Parathyroid adenoma (tissue), 2 donors: ENCODE measurements at regions not wholly inside any gene's neighbourhood (a gene's known extent, or its start where the extent isn't known, plus 50 kb on each side); places are given as distances from the start of the nearest gene placed in this dataset.

Experiments
- H2AFZ ChIP-seq: fragments of 300-600 bp; sonication (generic); one replicate; pipeline ENCODE4 v1.7.0; 2017; ENCODE audit warnings: antibody characterized with exemption, mild to moderate bottlenecking
- H3K27ac ChIP-seq: fragments of 300-600 bp; sonication (generic); one replicate; pipeline ENCODE4 v1.7.0; 2017
- H3K27me3 ChIP-seq: fragments of 300-600 bp; sonication (generic); one replicate; pipeline ENCODE4 v1.7.0; 2017; ENCODE audit warnings: low read length; ENCODE audit not compliant: control insufficient read depth, insufficient read depth
- H3K36me3 ChIP-seq: fragments of 300-600 bp; sonication (generic); one replicate; pipeline ENCODE4 v1.7.0; 2017; ENCODE audit warnings: low read length; ENCODE audit not compliant: control insufficient read depth, insufficient read depth
- H3K4me1 ChIP-seq: fragments of 300-600 bp; sonication (generic); one replicate; pipeline ENCODE4 v1.7.0; 2017; ENCODE audit warnings: control low read depth
- H3K4me2 ChIP-seq: fragments of 300-600 bp; sonication (generic); one replicate; pipeline ENCODE4 v1.7.0; 2017; ENCODE audit warnings: low read length
- H3K4me3 ChIP-seq: fragments of 300-600 bp; sonication (generic); one replicate; pipeline ENCODE4 v1.7.0; 2017; ENCODE audit warnings: low read depth, low read length
- H3K79me2 ChIP-seq: fragments of 300-600 bp; sonication (generic); one replicate; pipeline ENCODE4 v1.7.0; 2017; ENCODE audit warnings: control low read depth
- H3K9ac ChIP-seq: fragments of 300-600 bp; sonication (generic); one replicate; pipeline ENCODE4 v1.7.0; 2017; ENCODE audit warnings: mild to moderate bottlenecking
- H3K9me3 ChIP-seq: fragments of 300-600 bp; sonication (generic); one replicate; pipeline ENCODE4 v1.7.0; 2017; ENCODE audit warnings: low read length; ENCODE audit not compliant: control insufficient read depth
- CTCF ChIP-seq: fragments of 300-600 bp; sonication (generic); IDR thresholded peaks from one replicate; pipeline ENCODE4 v1.7.0; 2017; ENCODE audit warnings: antibody characterized with exemption, mild to moderate bottlenecking
- donor health status: primary hyperparathyroidism.

- no peak overlapping the region for H3K4me3 ChIP-seq
- no peak overlapping the region for H3K4me2 ChIP-seq
- no peak for TF ChIP-seq CTCF
- no peaks in the 10 kb centered on the region for H3K79me2 ChIP-seq
- no peaks in the 10 kb centered on the region for H3K9me3 ChIP-seq
- H3K36me3 ChIP-seq: no peaks in the 10 kb centered on the region
- no peaks in the 10 kb centered on the region for H3K4me1 ChIP-seq
- no peak overlapping the region for H3K9ac ChIP-seq
- H3K27ac ChIP-seq: no peak overlapping the region
- H3K27me3 ChIP-seq: no peaks in the 10 kb centered on the region
- H2AFZ ChIP-seq: no peak overlapping the region
Measured at GRCh38 chrX:34377645-34378044, 245.5 kb upstream of the FAM47A start.

GRCh38 chrX:34371754-34372153, 239.6 kb upstream of the FAM47A start:
- no peak overlapping the region for H3K4me3 ChIP-seq
- no peaks in the 10 kb centered on the region for H3K36me3 ChIP-seq
- no peak overlapping the region for H2AFZ ChIP-seq
- H3K4me2 ChIP-seq: no peak overlapping the region
- H3K4me1 ChIP-seq: no peaks in the 10 kb centered on the region
- no peak overlapping the region for H3K27ac ChIP-seq
- TF ChIP-seq CTCF: no peak
- no peaks in the 10 kb centered on the region for H3K27me3 ChIP-seq
- no peaks in the 10 kb centered on the region for H3K9me3 ChIP-seq
- no peak overlapping the region for H3K9ac ChIP-seq
- H3K79me2 ChIP-seq: no peaks in the 10 kb centered on the region

- Histone ChIP-seq H3K4me1 (no peaks in the 10 kb centered on the region), H3K27me3 (no peaks in the 10 kb centered on the region), H3K9ac (no peak overlapping the region), H3K79me2 (no peaks in the 10 kb centered on the region), H3K27ac (no peak overlapping the region), H2AFZ (no peak overlapping the region), H3K4me3 (no peak overlapping the region), H3K4me2 (no peak overlapping the region), H3K9me3 (no peaks in the 10 kb centered on the region), H3K36me3 (no peaks in the 10 kb centered on the region)
- no peak for TF ChIP-seq CTCF
Measured at GRCh38 chrX:34365471-34365870, 233.4 kb upstream of the FAM47A start.

GRCh38 chrX:34350561-34351335, 218.6 kb upstream of the FAM47A start:
- no peaks in the 10 kb centered on the region for H3K36me3 ChIP-seq
- no peak overlapping the region for H3K27ac ChIP-seq
- no peaks in the 10 kb centered on the region for H3K27me3 ChIP-seq
- no peak overlapping the region for H3K9ac ChIP-seq
- no peak overlapping the region for H2AFZ ChIP-seq
- no peak overlapping the region for H3K4me2 ChIP-seq
- H3K9me3 ChIP-seq: no peaks in the 10 kb centered on the region
- H3K79me2 ChIP-seq: no peaks in the 10 kb centered on the region
- H3K4me3 ChIP-seq: no peak overlapping the region
- TF ChIP-seq CTCF: no peak
- H3K4me1 ChIP-seq: no peaks in the 10 kb centered on the region

- Histone ChIP-seq H3K79me2 (no peaks in the 10 kb centered on the region), H3K27me3 (no peaks in the 10 kb centered on the region), H3K36me3 (no peaks in the 10 kb centered on the region), H3K27ac (no peak overlapping the region), H3K9me3 (no peaks in the 10 kb centered on the region), H3K4me3 (no peak overlapping the region), H3K9ac (no peak overlapping the region), H2AFZ (no peak overlapping the region), H3K4me2 (no peak overlapping the region), H3K4me1 (no peaks in the 10 kb centered on the region)
- no peak for TF ChIP-seq CTCF
Measured at GRCh38 chrX:34343001-34343400, 210.9 kb upstream of the FAM47A start.
